IPS-18a (cell line): ENCODE measurements at regions not wholly inside any gene's neighbourhood (a gene's known extent, or its start where the extent isn't known, plus 50 kb on each side); places are given as distances from the start of the nearest gene placed in this dataset.

Experiments used
- H3K27ac ChIP-seq: one replicate; pipeline ENCODE4 v1.5.1; 2013; ENCODE audit warnings: low read length
- H3K27me3 ChIP-seq: one replicate; pipeline ENCODE4 v1.6.1; 2013; ENCODE audit warnings: mild to moderate bottlenecking, low read length; ENCODE audit not compliant: control insufficient read depth, insufficient read depth
- H3K36me3 ChIP-seq: one replicate; pipeline ENCODE4 v1.6.1; 2013; ENCODE audit warnings: low read depth, low read length; ENCODE audit not compliant: control insufficient read depth
- H3K4me1 ChIP-seq: one replicate; pipeline ENCODE4 v1.6.1; 2013; ENCODE audit warnings: low read depth, low read length; ENCODE audit not compliant: control insufficient read depth
- H3K4me3 ChIP-seq: one replicate; pipeline ENCODE4 v1.5.1; 2013; ENCODE audit warnings: low read length
- H3K9ac ChIP-seq: one replicate; pipeline ENCODE4 v1.6.1; 2013; ENCODE audit warnings: mild to moderate bottlenecking, low read length, moderate library complexity
- H3K9me3 ChIP-seq: one replicate; pipeline ENCODE4 v1.6.1; 2013; ENCODE audit warnings: low read depth, low read length; ENCODE audit not compliant: control insufficient read depth

- no peak overlapping the region for H3K27ac ChIP-seq
- peaks cover 11% of the 10 kb centered on the region for H3K4me1 ChIP-seq
- no peak overlapping the region for H3K9ac ChIP-seq
- H3K9me3 ChIP-seq = no peaks in the 10 kb centered on the region
- H3K4me3 ChIP-seq = no peak overlapping the region
- no peaks in the 10 kb centered on the region for H3K27me3 ChIP-seq
- no peaks in the 10 kb centered on the region for H3K36me3 ChIP-seq
Measured at GRCh38 chr4:138312536-138312911, 70.4 kb upstream of the SLC7A11 start.

- Histone ChIP-seq H3K9ac (no peak overlapping the region), H3K36me3 (no peaks in the 10 kb centered on the region), H3K4me1 (peaks cover 5% of the 10 kb centered on the region), H3K27me3 (no peaks in the 10 kb centered on the region), H3K4me3 (no peak overlapping the region), H3K9me3 (no peaks in the 10 kb centered on the region), H3K27ac (no peak overlapping the region)
Measured at GRCh38 chr4:138311771-138312535, 69.8 kb upstream of the SLC7A11 start.

- no peak overlapping the region for H3K9ac ChIP-seq
- peaks cover 3% of the 10 kb centered on the region for H3K4me1 ChIP-seq
- no peak overlapping the region for H3K4me3 ChIP-seq
- no peaks in the 10 kb centered on the region for H3K27me3 ChIP-seq
- no peaks in the 10 kb centered on the region for H3K36me3 ChIP-seq
- H3K9me3 ChIP-seq = no peaks in the 10 kb centered on the region
- no peak overlapping the region for H3K27ac ChIP-seq
Measured at GRCh38 chr4:138310991-138311390, 68.8 kb upstream of the SLC7A11 start.

- Histone ChIP-seq H3K4me1 (peaks cover 3% of the 10 kb centered on the region), H3K9me3 (no peaks in the 10 kb centered on the region), H3K36me3 (no peaks in the 10 kb centered on the region), H3K27me3 (no peaks in the 10 kb centered on the region), H3K4me3 (no peak overlapping the region), H3K9ac (no peak overlapping the region), H3K27ac (no peak overlapping the region)
Measured at GRCh38 chr4:138310498-138310897, 68.3 kb upstream of the SLC7A11 start.

- H3K4me1 ChIP-seq = peaks cover 3% of the 10 kb centered on the region
- H3K9ac ChIP-seq = no peak overlapping the region
- no peak overlapping the region for H3K27ac ChIP-seq
- H3K27me3 ChIP-seq = no peaks in the 10 kb centered on the region
- H3K9me3 ChIP-seq = no peaks in the 10 kb centered on the region
- no peaks in the 10 kb centered on the region for H3K36me3 ChIP-seq
- H3K4me3 ChIP-seq = no peak overlapping the region
Measured at GRCh38 chr4:138308356-138308755, 66.2 kb upstream of the SLC7A11 start.

GRCh38 chr4:138307319-138307718, 65.2 kb upstream of the SLC7A11 start:
- H3K27ac ChIP-seq = no peak overlapping the region
- H3K27me3 ChIP-seq = no peaks in the 10 kb centered on the region
- no peak overlapping the region for H3K4me3 ChIP-seq
- H3K9ac ChIP-seq = no peak overlapping the region
- H3K9me3 ChIP-seq = no peaks in the 10 kb centered on the region
- H3K36me3 ChIP-seq = no peaks in the 10 kb centered on the region
- peaks cover 3% of the 10 kb centered on the region for H3K4me1 ChIP-seq

GRCh38 chr4:138305050-138305449, 62.9 kb upstream of the SLC7A11 start:
- no peaks in the 10 kb centered on the region for H3K27me3 ChIP-seq

GRCh38 chr4:138301536-138301935, 59.4 kb upstream of the SLC7A11 start:
- Histone ChIP-seq H3K4me1 (no peaks in the 10 kb centered on the region), H3K27ac (no peak overlapping the region), H3K9me3 (no peaks in the 10 kb centered on the region), H3K36me3 (no peaks in the 10 kb centered on the region), H3K9ac (no peak overlapping the region), H3K27me3 (no peaks in the 10 kb centered on the region), H3K4me3 (no peak overlapping the region)

More at GRCh38 chr4:138305050-138305449, 62.9 kb upstream of the SLC7A11 start:
- H3K36me3 ChIP-seq = no peaks in the 10 kb centered on the region
- H3K9ac ChIP-seq = no peak overlapping the region
- H3K4me1 ChIP-seq = no peaks in the 10 kb centered on the region
- H3K27ac ChIP-seq = no peak overlapping the region
- H3K4me3 ChIP-seq = no peak overlapping the region
- H3K9me3 ChIP-seq = no peaks in the 10 kb centered on the region

GRCh38 chr4:138300616-138301015, 58.5 kb upstream of the SLC7A11 start:
- Histone ChIP-seq H3K4me3 (no peak overlapping the region), H3K36me3 (no peaks in the 10 kb centered on the region), H3K4me1 (no peaks in the 10 kb centered on the region), H3K27me3 (no peaks in the 10 kb centered on the region), H3K9ac (no peak overlapping the region), H3K27ac (no peak overlapping the region), H3K9me3 (no peaks in the 10 kb centered on the region)

GRCh38 chr4:138299881-138300280, 57.7 kb upstream of the SLC7A11 start:
- Histone ChIP-seq H3K4me3 (no peak overlapping the region), H3K4me1 (no peaks in the 10 kb centered on the region), H3K36me3 (no peaks in the 10 kb centered on the region), H3K9ac (no peak overlapping the region), H3K27me3 (no peaks in the 10 kb centered on the region), H3K27ac (no peak overlapping the region), H3K9me3 (no peaks in the 10 kb centered on the region)

GRCh38 chr4:138298866-138299265, 56.7 kb upstream of the SLC7A11 start:
- H3K9ac ChIP-seq = no peak overlapping the region
- no peak overlapping the region for H3K4me3 ChIP-seq
- no peak overlapping the region for H3K27ac ChIP-seq
- H3K4me1 ChIP-seq = no peaks in the 10 kb centered on the region
- H3K36me3 ChIP-seq = no peaks in the 10 kb centered on the region
- H3K9me3 ChIP-seq = no peaks in the 10 kb centered on the region
- no peaks in the 10 kb centered on the region for H3K27me3 ChIP-seq

GRCh38 chr4:138298431-138298830, 56.3 kb upstream of the SLC7A11 start:
- Histone ChIP-seq H3K9ac (no peak overlapping the region), H3K4me1 (no peaks in the 10 kb centered on the region), H3K9me3 (no peaks in the 10 kb centered on the region), H3K36me3 (no peaks in the 10 kb centered on the region), H3K4me3 (no peak overlapping the region), H3K27ac (no peak overlapping the region), H3K27me3 (no peaks in the 10 kb centered on the region)
